ENCODE measurements at regions not wholly inside any gene's neighbourhood (a gene's known extent, or its start where the extent isn't known, plus 50 kb on each side); places are given as distances from the start of the nearest gene placed in this dataset.

DNA sequence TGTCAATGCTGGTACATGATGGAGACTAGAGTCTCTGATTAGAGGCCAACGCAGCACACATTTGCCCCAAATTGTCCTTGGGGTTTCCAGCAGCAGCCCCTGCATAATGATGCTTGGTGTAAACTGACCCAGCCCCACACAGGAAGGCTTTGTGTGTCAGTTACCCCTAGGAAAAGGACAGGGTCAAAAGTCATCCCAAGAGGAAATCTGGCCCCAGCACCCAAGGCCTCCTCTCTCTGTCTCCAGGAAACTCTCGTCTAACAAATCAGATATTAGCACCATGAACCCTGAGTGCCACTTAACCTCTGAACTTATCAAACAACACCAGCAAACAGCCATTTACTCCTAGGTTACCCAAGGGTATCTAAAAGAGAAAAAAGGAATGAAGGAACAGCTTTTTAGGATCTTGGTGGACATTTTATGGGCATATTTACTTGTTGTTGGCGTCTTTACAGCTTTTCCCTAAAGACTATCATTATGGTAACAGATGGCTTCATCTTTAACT, 84.5 kb downstream of the PSMG1 start:
- Histone ChIP-seq H3K4ac (ENCODE audit: low read depth, low read length) (no peak overlapping the region), H3K9ac (ENCODE audit: low read depth, low read length) (no peak overlapping the region), H3K4me3 (ENCODE audit: insufficient read depth, low read depth, low read length) (no peak overlapping the region), H3K4me2 (ENCODE audit: low read depth, low read length) (no peak overlapping the region), H2BK15ac (ENCODE audit: low read depth, low read length) (0 out of 3 replicates have a peak overlapping the region, but pooled peaks have one; percentile 27), H3K27ac (ENCODE audit: insufficient read depth, low read length) (no peak overlapping the region), H2AK5ac (ENCODE audit: low read depth, low read length) (no peak overlapping the region), H3K9me1 (ENCODE audit: insufficient read depth, low read length) (peaks cover 9% of the 10 kb centered on the region), H3K56ac (ENCODE audit: extremely low read depth, insufficient read depth, low read length) (no peak overlapping the region), H4K5ac (ENCODE audit: low read depth, low read length) (no peak overlapping the region), H3K36me3 (ENCODE audit: control insufficient read depth, insufficient read depth, low read length) (no peaks in the 10 kb centered on the region), H3K14ac (replicated peaks; ENCODE audit: low read depth, low read length) (no peak overlapping the region), H3K79me1 (ENCODE audit: low read depth in 1 of 2, low read length in 2 of 2) (no peaks in the 10 kb centered on the region), H3K18ac (ENCODE audit: low read depth, low read length) (no peak overlapping the region), H2AFZ (replicated peaks; ENCODE audit: low read length, poor library complexity) (no peak overlapping the region), H2BK120ac (ENCODE audit: low read depth, low read length) (no peak overlapping the region), H3K23ac (ENCODE audit: low read depth, low read length) (no peak overlapping the region), H4K91ac (ENCODE audit: insufficient read depth, low read depth, low read length) (no peak overlapping the region), H3K27me3 (ENCODE audit: control insufficient read depth, insufficient read depth, low read length) (no peaks in the 10 kb centered on the region; the same call in 1 of the 2 replicates), H2AK9ac (replicated peaks; ENCODE audit: low read depth, low read length, poor library complexity) (no peak overlapping the region), H3K9me3 (ENCODE audit: control insufficient read depth, insufficient read depth, low read length) (no peaks in the 10 kb centered on the region; the same call in 1 of the 2 replicates), H3K4me1 (ENCODE audit: control insufficient read depth, insufficient read depth, low read length) (peaks cover 9% of the 10 kb centered on the region), H2BK20ac (ENCODE audit: low read depth, low read length) (peak overlapping the region; percentile 9; the same call in 1 of the 2 replicates), H4K8ac (ENCODE audit: low read depth in 2 of 2, low read length in 2 of 2) (no peak overlapping the region), H4K20me1 (ENCODE audit: insufficient read depth, low read length) (no peaks in the 10 kb centered on the region), H2BK5ac (ENCODE audit: low read depth, low read length, poor library complexity, severe bottlenecking) (no peak overlapping the region)
- ATAC-seq (ENCODE audit: low read depth) (no peak), DNase-seq (no peak)
- dilution Hi-C loops (cut with HindIII; ENCODE audit: low sequenced_read_pairs, unreplicated experiment) (no loop called here), in situ Hi-C loops (cut with MboI; ENCODE audit: low sequenced_read_pairs) (no loop called here), intact Hi-C loops (cut with micrococcal nuclease) (no loop called here)
- no peak for TF ChIP-seq SMC3 (IDR thresholded peaks at IDR 0.05; ENCODE audit: low read depth, low read length)
- WGBS, 2 experiments (ENCODE audit: extremely low coverage in 2 of 2, insufficient read length in 1 of 2): no CpG with 5 or more reads among the region's 3 CpGs
- no TSS peak for BruUV-seq (replicated peaks)
- CTCF ChIA-PET: no interaction called here
- POLR2A ChIA-PET (ENCODE audit: unreplicated experiment): no interaction called here
